Astrocyte (in vitro differentiated cells and primary cell): ENCODE measurements at regions not wholly inside any gene's neighbourhood (a gene's known extent, or its start where the extent isn't known, plus 50 kb on each side); places are given as distances from the start of the nearest gene placed in this dataset.

Experiments
- DNase-seq: peaks from one replicate; pipeline ENCODE4 v3.0.0-alpha.2; 2010; ENCODE audit warnings: low read depth
- FAIRE-seq: peaks from 2 replicates; lab custom pipeline; 2011; peaks lifted over from hg19 to GRCh38; lab: Jason Lieb, UNC
- H2AFZ ChIP-seq: 2 replicates; pipeline ENCODE4 v1.6.0; 2012; ENCODE audit warnings: low read depth, low read length, inconsistent platforms
- H3K27ac ChIP-seq: 2 replicates; pipeline ENCODE4 v1.5.1; 2011; ENCODE audit warnings: low read depth, low read length, inconsistent platforms
- H3K27me3 ChIP-seq: 2 replicates; pipeline ENCODE4 v1.6.0; 2011; ENCODE audit warnings: low read length, inconsistent platforms; ENCODE audit not compliant: insufficient read depth
- H3K36me3 ChIP-seq: 2 replicates; pipeline ENCODE4 v1.5.1; 2011; ENCODE audit warnings: low read length, inconsistent platforms; ENCODE audit not compliant: insufficient read depth
- H3K4me1 ChIP-seq: 2 replicates; pipeline ENCODE4 v1.5.1; 2011; ENCODE audit warnings: low read length, inconsistent platforms; ENCODE audit not compliant: insufficient read depth
- H3K4me2 ChIP-seq: 2 replicates; pipeline ENCODE4 v1.6.0; 2012; ENCODE audit warnings: low read length, inconsistent platforms
- H3K4me3 ChIP-seq: 2 replicates; pipeline ENCODE4 v1.5.1; 2011; ENCODE audit warnings: low read depth, mild to moderate bottlenecking, low read length, inconsistent platforms; ENCODE audit not compliant: insufficient read depth
- H3K79me2 ChIP-seq: 2 replicates; pipeline ENCODE4 v1.6.0; 2012; ENCODE audit warnings: mild to moderate bottlenecking, low read length, inconsistent platforms; ENCODE audit not compliant: insufficient read depth
- H3K9ac ChIP-seq: 2 replicates; pipeline ENCODE4 v1.6.0; 2012; ENCODE audit warnings: mild to moderate bottlenecking, low read length, inconsistent platforms
- H3K9me3 ChIP-seq: 2 replicates; pipeline ENCODE4 v1.5.1; 2012; ENCODE audit warnings: low read depth, mild to moderate bottlenecking, low read length, inconsistent platforms; ENCODE audit not compliant: insufficient read depth
- H4K20me1 ChIP-seq: 2 replicates; pipeline ENCODE4 v1.6.0; 2012; ENCODE audit warnings: low read length, inconsistent platforms; ENCODE audit not compliant: insufficient read depth
- H3K27ac Mint-ChIP-seq: one replicate; pipeline ENCODE4 v1.8.0; 2021; ENCODE audit warnings: mild to moderate bottlenecking, mixed read lengths; ENCODE audit not compliant: unreplicated experiment
- H3K27me3 Mint-ChIP-seq: one replicate; pipeline ENCODE4 v1.8.0; 2021; ENCODE audit warnings: low read depth, mixed read lengths; ENCODE audit not compliant: unreplicated experiment
- H3K36me3 Mint-ChIP-seq: one replicate; pipeline ENCODE4 v1.8.0; 2021; ENCODE audit warnings: low read depth, mixed read lengths; ENCODE audit not compliant: unreplicated experiment
- H3K4me1 Mint-ChIP-seq: one replicate; pipeline ENCODE4 v1.8.0; 2021; ENCODE audit warnings: low read depth, mixed read lengths; ENCODE audit not compliant: unreplicated experiment
- H3K4me3 Mint-ChIP-seq: one replicate; pipeline ENCODE4 v1.8.0; 2021; ENCODE audit warnings: mild to moderate bottlenecking, moderate library complexity, mixed read lengths; ENCODE audit not compliant: unreplicated experiment
- H3K9me3 Mint-ChIP-seq: one replicate; pipeline ENCODE4 v1.8.0; 2021; ENCODE audit warnings: mild to moderate bottlenecking, mixed read lengths; ENCODE audit not compliant: unreplicated experiment
- CTCF ChIP-seq: IDR thresholded peaks from 2 replicates; pipeline ENCODE4 v1.5.1; 2011; ENCODE audit warnings: low read depth, mild to moderate bottlenecking, inconsistent platforms, low read length, moderate library complexity; ENCODE audit not compliant: insufficient read depth
- EZH2 ChIP-seq: IDR thresholded peaks from 2 replicates; pipeline ENCODE4 v1.6.1; 2012; ENCODE audit warnings: mild to moderate bottlenecking, low read length, inconsistent platforms; ENCODE audit not compliant: insufficient read depth

DNA sequence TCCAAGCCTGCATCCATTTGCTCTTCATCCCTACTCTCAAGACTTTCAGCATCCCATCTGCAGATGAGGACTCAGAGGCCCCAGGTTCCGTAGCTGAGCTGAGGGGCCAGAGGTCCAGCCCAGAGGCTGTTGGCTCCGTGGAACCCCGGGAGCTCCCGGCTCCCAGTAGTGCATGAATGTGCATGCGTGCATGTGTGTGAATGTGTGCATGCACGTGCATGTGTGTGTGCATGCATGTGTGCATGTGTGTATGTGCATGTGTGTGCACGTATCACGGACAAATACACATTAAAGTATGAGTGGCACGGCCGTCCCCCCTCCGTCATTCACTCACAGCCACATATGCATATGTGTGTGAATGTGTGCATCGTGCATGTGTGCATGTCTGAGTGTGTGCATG is 149.9 kb downstream of the KIF26A start:
- Histone ChIP-seq H3K4me2 (no peak overlapping the region), H3K4me1 (no peaks in the 10 kb centered on the region), H3K9ac (no peak overlapping the region), H3K36me3 (no peaks in the 10 kb centered on the region), H3K4me3 (no peak overlapping the region), H3K27ac (no peak overlapping the region), H4K20me1 (no peaks in the 10 kb centered on the region), H2AFZ (no peak overlapping the region), H3K27me3 (no peaks in the 10 kb centered on the region), H3K79me2 (no peaks in the 10 kb centered on the region), H3K9me3 (peaks cover 8% of the 10 kb centered on the region)
- no peak overlapping the region for H3K4me3 Mint-ChIP-seq
- FAIRE-seq: no peak
- TF ChIP-seq EZH2 (no peak), CTCF (no peak)
- H3K36me3 Mint-ChIP-seq: no peaks in the 10 kb centered on the region
- peaks cover 5% of the 10 kb centered on the region for H3K9me3 Mint-ChIP-seq
- peaks cover 28% of the 10 kb centered on the region for H3K27me3 Mint-ChIP-seq
- no peak overlapping the region for H3K27ac Mint-ChIP-seq
- no peaks in the 10 kb centered on the region for H3K4me1 Mint-ChIP-seq
- no peak for DNase-seq

- H4K20me1 ChIP-seq: no peaks in the 10 kb centered on the region
- DNase-seq (no peak), FAIRE-seq (no peak)
- no peak overlapping the region for H2AFZ ChIP-seq
- H3K36me3 Mint-ChIP-seq: no peaks in the 10 kb centered on the region
- no peak overlapping the region for H3K4me3 Mint-ChIP-seq
- peaks cover 5% of the 10 kb centered on the region for H3K9me3 Mint-ChIP-seq
- H3K27me3 ChIP-seq: no peaks in the 10 kb centered on the region
- H3K79me2 ChIP-seq: no peaks in the 10 kb centered on the region
- H3K4me2 ChIP-seq: no peak overlapping the region
- H3K36me3 ChIP-seq: no peaks in the 10 kb centered on the region
- H3K4me3 ChIP-seq: no peak overlapping the region
- no peak overlapping the region for H3K27ac ChIP-seq
- TF ChIP-seq CTCF (no peak), EZH2 (no peak)
- H3K27me3 Mint-ChIP-seq: peaks cover 32% of the 10 kb centered on the region
- H3K27ac Mint-ChIP-seq: no peak overlapping the region
- peaks cover 8% of the 10 kb centered on the region for H3K9me3 ChIP-seq
- H3K4me1 Mint-ChIP-seq: no peaks in the 10 kb centered on the region
- H3K9ac ChIP-seq: no peak overlapping the region
- H3K4me1 ChIP-seq: no peaks in the 10 kb centered on the region
These were observed 151.1 kb downstream of the KIF26A start for GRCh38 chr14:104289507-104289906.

GRCh38 chr14:104290058-104290667 is 151.8 kb downstream of the KIF26A start:
- no peaks in the 10 kb centered on the region for H3K4me1 Mint-ChIP-seq
- Histone ChIP-seq H3K79me2 (no peaks in the 10 kb centered on the region), H2AFZ (no peak overlapping the region), H3K4me3 (no peak overlapping the region), H3K27ac (no peak overlapping the region), H3K36me3 (no peaks in the 10 kb centered on the region), H3K9ac (no peak overlapping the region), H4K20me1 (no peaks in the 10 kb centered on the region), H3K4me1 (no peaks in the 10 kb centered on the region), H3K4me2 (no peak overlapping the region), H3K9me3 (peaks cover 8% of the 10 kb centered on the region), H3K27me3 (no peaks in the 10 kb centered on the region)
- H3K36me3 Mint-ChIP-seq: no peaks in the 10 kb centered on the region
- FAIRE-seq (no peak), DNase-seq (no peak)
- H3K4me3 Mint-ChIP-seq: no peak overlapping the region
- no peak for TF ChIP-seq CTCF
- TF ChIP-seq EZH2: no peak
- no peak overlapping the region for H3K27ac Mint-ChIP-seq
- peaks cover 5% of the 10 kb centered on the region for H3K9me3 Mint-ChIP-seq
- peaks cover 32% of the 10 kb centered on the region for H3K27me3 Mint-ChIP-seq
